ENCODE measurements at regions not wholly inside any gene's neighbourhood (a gene's known extent, or its start where the extent isn't known, plus 50 kb on each side); places are given as distances from the start of the nearest gene placed in this dataset.

DNA sequence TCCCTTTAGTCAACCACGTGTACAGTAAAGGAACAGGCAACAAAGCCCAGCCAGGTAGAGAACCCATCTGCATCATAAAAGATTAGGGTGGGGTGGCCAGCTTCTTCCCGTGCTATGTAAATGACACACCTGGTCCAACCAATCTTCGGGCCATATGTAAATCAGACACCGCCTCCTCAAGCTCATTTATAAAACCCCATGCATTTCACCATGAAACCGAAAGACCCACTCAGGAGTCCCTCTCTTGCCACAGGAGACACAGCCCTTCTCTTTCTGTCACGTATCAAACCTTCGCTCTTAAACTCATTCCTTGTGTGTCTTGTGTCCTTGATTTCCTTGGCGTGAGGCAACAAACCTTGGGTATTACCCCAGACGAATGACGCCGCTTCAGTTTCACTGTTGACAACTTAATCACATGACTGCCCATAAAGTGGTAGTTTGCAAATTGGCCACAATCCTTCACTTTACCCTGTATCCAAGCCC lies 59.8 kb upstream of the TBPL2 start:
- DNase-seq (ENCODE audit: low spot score): no peak

GRCh38 chr14:55500708-55501107 lies 60.3 kb upstream of the TBPL2 start:
- no peak for DNase-seq (ENCODE audit: low spot score)

DNA sequence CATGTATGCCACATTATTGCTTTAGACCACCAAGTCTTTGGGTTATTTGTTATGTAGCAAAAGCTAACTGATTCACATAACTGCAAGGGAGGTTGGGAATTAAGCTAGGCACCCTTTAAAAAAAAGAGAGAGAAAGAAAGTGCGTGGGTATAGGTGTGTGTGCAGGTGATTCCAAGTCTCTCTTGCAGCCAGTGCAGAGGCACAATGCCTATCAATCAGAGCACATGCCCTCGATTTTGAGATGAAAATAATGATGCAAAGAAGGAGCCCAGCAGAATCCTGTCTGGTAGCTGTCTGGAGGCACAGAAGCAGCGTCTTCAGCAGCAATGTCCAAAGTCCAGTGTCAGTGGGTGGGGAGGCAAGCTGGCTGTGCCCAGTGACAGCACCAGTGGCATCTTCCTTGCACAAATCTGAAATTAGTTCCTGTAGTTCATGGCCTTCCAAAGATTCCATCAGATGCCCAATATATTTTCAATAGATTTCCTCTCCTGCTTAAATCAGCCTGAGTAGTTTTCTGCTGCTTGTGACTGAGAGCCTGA lies 62.4 kb upstream of the TBPL2 start:
- DNase-seq (ENCODE audit: low spot score): no peak

DNA sequence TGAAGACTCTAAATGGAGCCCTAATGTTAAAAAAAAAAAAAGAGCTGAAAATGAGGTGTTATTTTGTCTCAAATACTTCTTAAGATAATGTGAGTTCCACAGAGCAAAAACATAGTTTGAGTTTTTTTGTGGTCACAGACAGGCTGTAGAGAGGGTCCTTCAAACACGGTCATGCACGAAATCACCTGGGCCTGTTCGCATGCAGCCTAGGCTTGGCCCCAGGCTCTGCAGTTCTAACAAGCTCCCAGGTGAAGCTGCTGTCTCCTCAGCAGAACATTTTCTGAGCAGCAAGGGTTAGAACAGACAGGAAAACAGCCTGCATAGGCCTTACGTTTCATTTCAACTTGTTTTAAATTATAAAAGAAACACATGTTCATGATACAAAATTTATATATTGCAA lies 65.4 kb upstream of the TBPL2 start:
- no peak for DNase-seq (ENCODE audit: low spot score)

DNA sequence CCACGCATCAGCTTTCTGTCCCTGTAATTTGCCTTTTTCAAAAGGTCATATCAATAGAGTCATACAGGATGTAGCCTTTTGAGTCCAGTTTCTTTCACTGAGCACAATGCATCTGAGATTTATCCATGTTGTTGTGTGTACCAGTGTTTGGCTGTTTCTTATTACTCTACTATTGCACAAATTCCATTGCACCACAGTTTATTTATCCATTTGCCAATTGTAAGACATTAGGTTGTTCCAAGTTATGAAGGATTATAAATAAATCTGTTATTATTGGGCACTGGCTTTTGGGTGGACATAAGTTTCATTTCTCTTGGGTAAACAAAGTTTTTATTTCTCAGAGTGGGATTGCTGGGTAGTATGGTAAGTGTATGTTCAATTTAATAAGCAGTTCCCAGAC lies 68.3 kb upstream of the TBPL2 start:
- no peak for DNase-seq (ENCODE audit: low spot score)

- peak; percentile 13 for DNase-seq (ENCODE audit: low spot score)
These were observed 67.6 kb upstream of the KTN1 start for GRCh38 chr14:55512421-55512820.

GRCh38 chr14:55513491-55513890 lies 66.5 kb upstream of the KTN1 start:
- no peak for DNase-seq (ENCODE audit: low spot score)

GRCh38 chr14:55514819-55515490 lies 65.1 kb upstream of the KTN1 start:
- peak; percentile 37 for DNase-seq (ENCODE audit: low spot score)

DNA sequence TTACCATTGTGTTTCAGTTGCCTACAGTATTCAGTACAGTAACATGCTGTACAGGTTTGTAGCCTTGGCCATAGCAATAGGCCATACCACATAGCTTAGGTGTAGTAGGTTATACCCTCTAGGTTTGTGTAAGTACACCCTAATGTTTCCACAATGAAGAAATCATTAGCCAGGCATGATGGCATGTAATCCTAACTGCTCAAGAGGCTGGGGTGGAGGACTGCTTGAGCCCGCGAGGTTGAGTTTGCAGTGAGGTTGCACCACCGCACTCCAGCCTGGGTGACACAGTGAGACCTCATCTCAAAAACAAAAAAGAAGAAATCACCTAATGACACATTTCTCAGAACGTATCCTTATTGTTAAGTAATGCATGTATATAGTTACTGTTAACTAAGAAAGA lies 63.2 kb upstream of the KTN1 start:
- no peak for DNase-seq (ENCODE audit: low spot score)

DNA sequence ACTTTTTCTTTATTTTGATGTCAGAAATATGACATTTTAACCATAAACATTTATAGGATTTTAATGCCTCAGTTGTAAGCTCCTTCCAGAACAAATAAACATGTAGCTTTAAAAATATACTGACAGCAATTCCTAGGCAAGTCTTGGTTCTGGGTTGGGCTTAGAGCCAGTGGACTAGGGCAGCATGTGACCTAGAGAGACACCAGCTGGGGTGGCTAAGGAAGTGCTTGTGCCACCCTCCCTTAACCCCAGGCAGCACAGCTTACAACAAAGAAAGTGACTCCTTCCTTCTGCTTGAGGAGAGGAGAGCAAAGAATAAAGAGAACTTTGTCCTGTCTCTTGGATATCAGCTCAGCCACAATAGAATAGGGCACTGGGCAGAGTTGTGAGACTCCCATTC lies 61.6 kb upstream of the KTN1 start:
- DNase-seq (ENCODE audit: low spot score): no peak

- DNase-seq (ENCODE audit: low spot score): no peak
These were observed 60.4 kb upstream of the KTN1 start for GRCh38 chr14:55519473-55520080.

- no peak for DNase-seq (ENCODE audit: low spot score)
These were observed 56.7 kb upstream of the KTN1 start for GRCh38 chr14:55523321-55523720.

Measured in GM03348 (cell line).